Prostate gland (tissue), 2 donors: ENCODE measurements at regions not wholly inside any gene's neighbourhood (a gene's known extent, or its start where the extent isn't known, plus 50 kb on each side); places are given as distances from the start of the nearest gene placed in this dataset.

Source experiments
- DNase-seq: peaks from one replicate; pipeline ENCODE4 v3.0.0-alpha.2; 2019; ENCODE audit warnings: low spot score
- H3K27ac ChIP-seq, 2 donors: fragments of 200-600 bp; sonication (generic); 2 replicates each; pipeline ENCODE4 v1.5.1; 2017 to 2019
- H3K27me3 ChIP-seq: fragments of 200-600 bp; sonication (generic); replicated peaks from 2 replicates; pipeline ENCODE4 v1.5.1; 2019; ENCODE audit not compliant: insufficient read depth
- H3K36me3 ChIP-seq, 2 donors: fragments of 200-600 bp; sonication (generic); 1 replicate in 1 of 2; 2 replicates in 1 of 2; pipeline versions ENCODE4 v1.5.1 to v1.8.1; 2017 to 2019
- H3K4me1 ChIP-seq: fragments of 200-600 bp; sonication (generic); replicated peaks from 2 replicates; pipeline ENCODE4 v1.5.1; 2019
- H3K4me3 ChIP-seq, 2 donors: fragments of 200-600 bp; sonication (generic); 2 replicates each; pipeline ENCODE4 v1.5.1; 2017 to 2019
- H3K9me3 ChIP-seq: fragments of 200-600 bp; sonication (generic); 2 replicates; pipeline ENCODE4 v1.5.1; 2017
- POLR2A ChIP-seq: fragments of 450-650 bp; IDR thresholded peaks from one replicate; pipeline ENCODE4 v1.6.1; 2016; ENCODE audit warnings: antibody characterized with exemption, mild to moderate bottlenecking
- POLR2AphosphoS5 ChIP-seq: sonication (generic); formaldehyde crosslinking; IDR thresholded peaks from one replicate; pipeline ENCODE4 v1.6.1; 2017; ENCODE audit warnings: antibody characterized with exemption
- WGBS: methylation state at CpG from one replicate; pipeline ENCODE4 v1.1.5; 2018; 5-methylcytosine and 5-hydroxymethylcytosine counted together
- intact Hi-C: fragments of 100-400 bp; cut with DNase I; formaldehyde crosslinking; loops from one replicate; pipeline ENCODE4 v1.14.2; 2022
- TF ChIP-seq, protein P1 (sequence below), 4 experiments: fragments of 200-600 bp in 2 of 4; fragments of 450-650 bp in 2 of 4; sonication (generic) in 2 of 4; IDR thresholded peaks; 1 replicate in 3 of 4; 2 replicates in 1 of 4; pipeline ENCODE4 v1.5.1; 2016 to 2019; ENCODE audit warnings: antibody characterized with exemption in 4 of 4, mild to moderate bottlenecking in 2 of 4, moderate library complexity in 2 of 4

DNA sequence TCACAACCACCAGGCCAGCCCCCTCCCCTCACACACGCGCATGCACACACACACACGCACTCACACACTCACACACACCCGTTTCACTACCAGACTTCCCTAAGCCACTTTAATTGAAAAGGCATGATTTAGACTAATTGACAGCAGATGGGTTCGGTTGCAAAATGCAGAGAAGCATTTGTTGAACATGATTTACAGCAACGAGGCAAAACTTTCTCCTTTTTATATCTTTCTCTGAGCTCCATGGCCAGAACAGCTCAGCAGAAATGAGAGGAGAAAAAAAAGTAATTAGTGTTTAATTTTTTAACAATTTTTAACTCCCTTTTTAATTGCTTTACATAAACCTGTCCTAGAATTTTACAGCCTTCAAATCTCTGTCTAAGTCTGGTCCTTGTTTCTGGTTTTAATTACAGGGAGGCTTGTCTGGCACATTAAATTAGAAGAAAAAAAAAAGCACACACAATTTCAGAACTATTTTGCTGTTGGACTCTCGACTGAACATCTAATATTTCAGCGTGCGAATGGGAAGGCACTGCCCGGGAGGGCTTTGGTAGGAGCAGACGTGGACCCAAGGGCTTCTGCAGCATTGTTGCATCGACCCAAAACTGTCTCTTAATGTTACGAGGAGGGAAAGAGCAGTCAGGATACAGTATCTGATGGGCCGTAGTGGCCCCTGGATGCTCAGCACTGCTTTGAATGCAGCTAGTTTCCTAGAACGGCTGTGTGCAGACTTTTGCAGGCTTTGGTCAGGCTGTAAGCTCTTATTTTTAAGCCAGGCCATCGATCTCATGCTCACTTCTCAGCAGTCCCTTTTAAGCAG, 255.9 kb downstream of the SOX9 start:
- Histone ChIP-seq H3K27ac (no peak overlapping the region), H3K27me3 (no peaks in the 10 kb centered on the region), H3K36me3 (no peaks in the 10 kb centered on the region), H3K4me3 (no peak overlapping the region), H3K4me1 (no peaks in the 10 kb centered on the region), H3K9me3 (no peaks in the 10 kb centered on the region)
- WGBS = 48% methylated on average over 16 of the region's 16 CpGs
- no peak for TF ChIP-seq POLR2A
- TF ChIP-seq, protein P1, sequence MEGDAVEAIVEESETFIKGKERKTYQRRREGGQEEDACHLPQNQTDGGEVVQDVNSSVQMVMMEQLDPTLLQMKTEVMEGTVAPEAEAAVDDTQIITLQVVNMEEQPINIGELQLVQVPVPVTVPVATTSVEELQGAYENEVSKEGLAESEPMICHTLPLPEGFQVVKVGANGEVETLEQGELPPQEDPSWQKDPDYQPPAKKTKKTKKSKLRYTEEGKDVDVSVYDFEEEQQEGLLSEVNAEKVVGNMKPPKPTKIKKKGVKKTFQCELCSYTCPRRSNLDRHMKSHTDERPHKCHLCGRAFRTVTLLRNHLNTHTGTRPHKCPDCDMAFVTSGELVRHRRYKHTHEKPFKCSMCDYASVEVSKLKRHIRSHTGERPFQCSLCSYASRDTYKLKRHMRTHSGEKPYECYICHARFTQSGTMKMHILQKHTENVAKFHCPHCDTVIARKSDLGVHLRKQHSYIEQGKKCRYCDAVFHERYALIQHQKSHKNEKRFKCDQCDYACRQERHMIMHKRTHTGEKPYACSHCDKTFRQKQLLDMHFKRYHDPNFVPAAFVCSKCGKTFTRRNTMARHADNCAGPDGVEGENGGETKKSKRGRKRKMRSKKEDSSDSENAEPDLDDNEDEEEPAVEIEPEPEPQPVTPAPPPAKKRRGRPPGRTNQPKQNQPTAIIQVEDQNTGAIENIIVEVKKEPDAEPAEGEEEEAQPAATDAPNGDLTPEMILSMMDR (IDR thresholded peaks at IDR 0.05) = no peak
- TF ChIP-seq POLR2AphosphoS5 = no peak
- intact Hi-C loops = no loop called here
- DNase-seq = no peak

DNA sequence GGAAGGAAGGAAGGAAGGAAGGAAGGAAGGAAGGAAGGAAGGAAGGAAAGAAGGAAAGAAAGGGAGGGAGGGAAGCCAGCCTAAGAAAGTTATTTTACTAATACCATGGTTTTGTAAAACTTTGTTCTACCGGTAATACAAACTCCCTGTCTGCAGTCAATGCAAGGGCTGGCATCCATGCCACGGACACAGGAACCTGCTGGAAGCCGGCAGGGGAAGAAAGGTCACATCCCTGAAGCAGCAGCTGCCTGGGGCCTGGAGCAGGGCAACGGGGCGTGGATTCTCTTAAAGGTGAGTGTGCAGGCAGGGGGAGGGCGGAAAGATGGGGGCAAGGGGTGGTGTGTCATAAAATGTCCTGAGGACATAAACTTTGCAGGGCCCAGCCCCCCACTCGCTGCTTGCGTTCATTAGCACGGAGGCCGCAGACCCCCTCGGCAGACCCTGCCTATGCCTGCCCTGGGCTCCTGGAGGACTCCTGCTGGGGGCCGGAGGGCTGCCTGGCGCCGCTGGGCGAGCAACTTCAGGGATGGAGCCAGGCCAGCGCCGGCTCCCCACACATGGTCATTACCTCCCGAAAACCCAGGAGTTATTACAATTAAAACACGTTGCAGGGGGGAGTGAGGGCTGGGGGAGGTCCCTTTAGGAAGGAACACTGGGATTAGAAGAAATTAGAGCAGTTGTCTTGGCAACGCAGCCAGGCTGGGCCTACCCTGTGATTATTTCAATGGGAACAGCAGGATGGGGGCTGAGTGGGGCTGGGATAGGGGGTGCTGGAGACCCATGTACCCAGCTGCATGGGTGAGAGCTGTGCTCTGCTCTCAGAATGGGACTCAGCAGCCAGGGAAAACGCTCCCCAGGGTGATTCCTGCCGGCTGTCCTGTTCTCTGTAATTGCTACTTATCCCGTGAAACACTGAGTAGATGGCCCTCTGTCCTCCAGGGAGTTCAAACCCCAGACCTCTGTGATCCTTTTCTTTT, 257.9 kb downstream of the SOX9 start:
- TF ChIP-seq POLR2AphosphoS5 = no peak
- TF ChIP-seq, protein P1 (IDR thresholded peaks at IDR 0.05) = no peak
- no peak for TF ChIP-seq POLR2A
- intact Hi-C loops = no loop called here
- H3K27me3 ChIP-seq = no peaks in the 10 kb centered on the region
- H3K4me1 ChIP-seq = no peaks in the 10 kb centered on the region
- H3K36me3 ChIP-seq = no peaks in the 10 kb centered on the region
- H3K4me3 ChIP-seq = no peak overlapping the region
- no peak for DNase-seq
- WGBS = 76% methylated on average over 23 of the region's 23 CpGs
- no peaks in the 10 kb centered on the region for H3K9me3 ChIP-seq
- no peak overlapping the region for H3K27ac ChIP-seq

DNA sequence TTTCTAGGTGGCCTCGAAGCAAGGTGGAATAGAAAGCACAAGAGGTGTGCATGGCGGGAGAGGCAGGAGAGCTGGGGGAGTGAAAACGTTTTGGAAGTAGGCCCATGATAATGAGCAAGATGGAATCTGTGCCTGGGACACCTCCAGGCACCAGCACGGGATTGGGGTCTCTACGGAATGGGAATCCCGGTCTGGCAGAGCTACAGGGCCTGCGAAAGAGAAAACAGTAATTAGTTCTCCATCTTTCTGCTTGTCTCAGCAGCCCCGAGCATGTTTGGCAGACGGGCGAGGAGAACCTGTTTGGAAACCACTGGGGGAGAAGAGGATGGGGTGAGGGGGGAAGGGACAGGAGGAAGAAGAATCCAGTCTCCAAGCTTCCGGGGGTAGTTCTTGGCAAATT, 258.7 kb downstream of the SOX9 start:
- H3K36me3 ChIP-seq = no peaks in the 10 kb centered on the region
- H3K4me1 ChIP-seq = no peaks in the 10 kb centered on the region
- TF ChIP-seq, protein P1 (IDR thresholded peaks at IDR 0.05) = no peak
- TF ChIP-seq POLR2AphosphoS5 (no peak), POLR2A (no peak)
- DNase-seq = no peak
- H3K9me3 ChIP-seq = no peaks in the 10 kb centered on the region
- H3K27me3 ChIP-seq = no peaks in the 10 kb centered on the region
- no peak overlapping the region for H3K4me3 ChIP-seq
- no peak overlapping the region for H3K27ac ChIP-seq
- intact Hi-C loops = no loop called here
- 62% methylated on average over 11 of the region's 11 CpGs for WGBS

DNA sequence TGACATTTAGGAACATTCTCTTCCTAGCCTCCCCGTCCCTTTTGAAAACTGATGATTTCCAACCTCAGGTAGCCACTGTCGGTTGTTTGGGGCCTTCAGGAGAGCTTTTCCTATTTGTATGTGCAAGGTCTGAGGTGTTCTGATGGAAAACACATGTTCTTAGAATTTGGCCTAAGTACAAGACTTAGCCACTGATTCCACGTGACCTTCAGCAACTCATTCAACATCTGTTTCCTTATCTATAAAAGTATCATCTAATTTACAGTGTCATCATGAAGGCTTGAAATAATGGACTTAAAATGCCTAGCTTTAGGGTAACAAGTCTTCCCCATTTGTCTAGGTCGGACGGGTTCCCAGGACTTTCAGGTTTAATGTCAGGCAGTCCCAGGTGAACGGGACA, 259.3 kb downstream of the SOX9 start:
- Histone ChIP-seq H3K36me3 (no peaks in the 10 kb centered on the region), H3K9me3 (no peaks in the 10 kb centered on the region), H3K4me3 (no peak overlapping the region), H3K27ac (no peak overlapping the region), H3K4me1 (no peaks in the 10 kb centered on the region), H3K27me3 (no peaks in the 10 kb centered on the region)
- DNase-seq = no peak
- intact Hi-C loops = no loop called here
- TF ChIP-seq POLR2A = no peak
- WGBS = 98% methylated on average over 6 of the region's 6 CpGs

DNA sequence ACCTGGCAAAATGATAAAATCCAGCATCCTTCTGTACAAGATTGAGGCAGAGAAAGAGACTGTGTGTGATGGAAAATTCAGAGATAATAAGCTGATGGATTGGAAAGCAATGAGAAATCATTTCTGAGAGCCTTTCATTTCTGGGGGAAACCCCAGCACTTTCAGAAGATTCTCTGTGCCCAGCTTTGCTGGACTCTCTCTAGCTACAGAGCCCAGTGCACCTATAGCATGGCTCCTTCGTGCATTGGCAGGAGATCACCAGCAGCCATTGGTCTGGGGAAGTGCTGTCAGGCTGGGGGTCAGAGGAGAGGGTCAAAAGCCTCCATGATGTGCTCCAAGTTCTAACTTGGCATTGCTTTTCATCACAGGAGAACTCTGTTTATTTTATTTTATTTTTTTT, 259.9 kb downstream of the SOX9 start:
- Histone ChIP-seq H3K4me1 (no peaks in the 10 kb centered on the region), H3K27me3 (no peaks in the 10 kb centered on the region), H3K4me3 (no peak overlapping the region), H3K27ac (no peak overlapping the region), H3K36me3 (no peaks in the 10 kb centered on the region), H3K9me3 (no peaks in the 10 kb centered on the region)
- TF ChIP-seq POLR2AphosphoS5 = no peak
- TF ChIP-seq, protein P1 (IDR thresholded peaks at IDR 0.05) = no peak
- no peak for TF ChIP-seq POLR2A
- DNase-seq = no peak
- 100% methylated on average over 1 of the region's 1 CpG for WGBS
- intact Hi-C loops = no loop called here
